ENCODE measurements at regions not wholly inside any gene's neighbourhood (a gene's known extent, or its start where the extent isn't known, plus 50 kb on each side); places are given as distances from the start of the nearest gene placed in this dataset.

- DNase-seq (ENCODE audit: low read depth in 2 of 2), result no peak
These were observed 254.1 kb downstream of the ARL4A start for GRCh38 chr7:12941512-12941911.

GRCh38 chr7:12942609-12943008 is 255.2 kb downstream of the ARL4A start:
- DNase-seq (ENCODE audit: low read depth in 2 of 2), result no peak

GRCh38 chr7:12943781-12944180 is 256.3 kb downstream of the ARL4A start:
- DNase-seq (ENCODE audit: low read depth in 2 of 2), result no peak

DNA sequence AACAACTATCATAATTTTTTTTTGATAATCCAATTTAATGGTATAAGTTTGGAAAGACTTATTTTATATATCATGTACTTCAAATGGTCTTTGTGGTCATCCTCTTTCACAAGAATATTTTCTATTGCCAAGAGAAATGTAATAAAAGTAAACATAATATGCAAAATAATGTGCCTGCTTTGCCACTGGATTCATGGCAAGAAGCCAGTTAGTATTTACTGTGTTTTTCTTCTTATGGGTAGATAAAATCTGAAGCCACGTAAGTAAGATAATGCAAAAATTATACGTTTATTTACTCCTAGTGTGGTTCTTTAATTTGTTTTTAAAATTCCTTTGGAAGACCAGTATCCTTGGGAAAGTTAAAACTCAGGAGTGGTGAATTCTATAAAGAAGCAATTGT is 258.5 kb downstream of the ARL4A start:
- no peak for DNase-seq (ENCODE audit: low read depth in 2 of 2)

- DNase-seq (ENCODE audit: low read depth in 2 of 2), result no peak
These were observed 260.0 kb downstream of the ARL4A start for GRCh38 chr7:12947465-12947864.

- no peak for DNase-seq (ENCODE audit: low read depth in 2 of 2)
These were observed 261.9 kb downstream of the ARL4A start for GRCh38 chr7:12949060-12949931.

- DNase-seq (ENCODE audit: low read depth in 2 of 2), result peak in 1 of 2 experiments; percentile 5
These were observed 264.0 kb downstream of the ARL4A start for GRCh38 chr7:12951397-12951801.

DNA sequence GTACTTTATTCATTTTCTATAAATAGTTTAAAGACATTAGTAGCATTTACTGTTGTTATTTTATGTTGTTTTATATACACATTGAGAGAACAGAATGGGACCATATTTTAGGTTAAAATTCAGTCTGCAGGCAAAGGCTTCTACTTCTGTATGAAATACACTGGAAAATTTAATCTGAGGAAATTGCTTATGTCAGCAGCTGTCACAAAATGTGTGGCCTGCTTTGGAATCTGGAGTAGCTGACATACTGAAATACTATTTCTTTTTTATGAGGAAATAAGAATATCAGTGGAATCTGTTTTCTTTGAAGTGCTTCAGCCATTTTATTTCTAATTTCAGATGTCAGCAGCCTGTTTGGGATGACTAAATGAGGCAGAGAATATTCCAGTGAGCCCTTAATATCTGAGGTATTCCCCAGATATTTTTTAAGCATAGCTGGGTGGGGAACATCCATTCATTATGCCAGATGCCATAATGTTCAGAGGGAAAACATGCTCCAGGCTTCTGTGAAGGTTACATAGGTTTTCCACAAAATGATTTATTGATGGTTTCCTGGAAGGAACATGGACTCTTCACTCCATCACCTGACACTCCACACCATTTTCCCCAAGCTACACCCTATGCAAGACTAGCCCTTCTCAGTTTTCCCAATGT is 267.1 kb downstream of the ARL4A start:
- DNase-seq (ENCODE audit: low read depth in 2 of 2), result no peak

DNA sequence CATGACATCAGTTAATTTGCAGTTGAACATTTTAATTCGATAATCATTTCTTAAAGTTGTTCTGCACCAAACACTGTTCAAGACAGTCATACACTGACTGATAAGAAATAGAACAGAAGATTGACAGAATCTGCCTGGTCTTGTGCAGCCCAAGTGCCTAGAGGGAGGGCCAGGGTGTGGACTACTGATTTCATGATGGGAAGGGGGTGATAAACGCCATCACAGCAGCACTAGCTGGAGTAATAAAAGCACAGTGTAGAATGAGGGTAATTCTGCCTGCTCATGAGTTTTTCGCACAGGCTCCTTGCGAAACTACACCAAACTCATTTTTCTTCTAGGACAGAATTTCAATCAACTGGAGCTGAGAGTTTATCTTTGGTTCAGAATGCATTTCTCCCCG is 270.1 kb downstream of the ARL4A start:
- DNase-seq (ENCODE audit: low read depth in 2 of 2), result no peak

DNA sequence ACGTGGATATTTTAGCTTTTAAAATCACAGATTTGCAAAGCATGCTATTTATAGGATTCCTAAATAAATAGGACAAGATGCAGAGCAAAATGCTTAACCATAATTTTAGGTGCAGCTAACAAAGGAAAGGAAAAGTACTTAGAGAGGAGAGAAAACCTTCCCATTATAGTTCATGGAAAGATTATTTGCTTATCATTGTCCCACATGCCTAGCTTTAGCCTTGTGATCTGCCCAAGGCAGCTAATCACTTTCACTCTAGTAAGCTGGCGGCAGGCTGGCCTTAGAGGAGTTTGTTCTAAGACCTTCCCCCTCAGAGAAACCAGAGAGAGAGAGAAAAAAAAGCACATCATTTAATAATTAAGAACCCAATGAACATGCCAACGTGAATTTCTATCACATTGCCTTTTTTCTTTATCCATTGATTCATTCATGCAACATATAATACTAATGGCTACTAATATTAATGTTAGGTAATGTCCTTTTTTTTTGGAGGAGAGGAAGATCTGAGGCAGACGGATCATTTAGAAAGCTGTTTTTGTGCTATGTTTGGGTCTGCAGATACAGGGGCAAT is 274.6 kb downstream of the ARL4A start:
- no peak for DNase-seq (ENCODE audit: low read depth in 2 of 2)

DNA sequence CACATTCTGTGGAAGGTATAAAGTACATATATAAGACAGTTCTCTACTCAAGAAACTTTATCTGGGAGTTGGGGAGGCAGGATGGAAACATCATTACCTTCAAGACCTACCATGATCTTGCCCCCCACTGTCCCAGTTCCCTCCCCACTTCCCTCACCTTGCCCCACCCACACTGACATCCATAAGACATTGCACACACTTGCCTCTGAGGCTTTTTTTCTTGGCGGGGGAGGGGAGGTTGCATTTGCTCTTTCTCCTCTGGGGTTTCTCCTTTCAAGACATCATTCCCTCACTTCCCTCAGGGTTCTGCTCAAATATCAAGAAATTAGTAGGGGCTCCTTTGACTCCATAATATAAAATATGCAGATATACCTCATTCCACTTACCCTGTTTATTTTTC is 276.0 kb downstream of the ARL4A start:
- no peak for DNase-seq (ENCODE audit: low read depth in 2 of 2)

GRCh38 chr7:12964836-12965235 is 277.4 kb downstream of the ARL4A start:
- DNase-seq (ENCODE audit: low read depth in 2 of 2), result no peak

DNA sequence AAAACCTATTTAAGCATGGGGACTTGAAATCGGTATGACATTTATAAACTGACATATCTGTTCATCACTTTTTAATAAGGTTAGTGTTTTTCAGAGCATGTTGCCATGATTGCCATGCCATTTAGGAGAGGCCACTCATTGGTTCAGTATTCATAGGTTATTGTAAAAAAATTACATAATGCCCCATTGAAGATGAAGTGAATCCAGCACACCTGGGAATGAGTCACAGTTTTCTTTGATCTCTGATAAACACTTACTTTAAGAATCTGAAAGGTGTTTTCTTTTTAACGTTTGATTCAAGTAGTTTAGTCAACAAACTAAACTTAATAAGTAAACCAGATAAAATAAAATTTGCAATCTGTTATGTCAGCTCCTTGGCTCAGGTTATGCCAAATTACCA is 278.3 kb downstream of the ARL4A start:
- DNase-seq (ENCODE audit: low read depth in 2 of 2), result no peak

GRCh38 chr7:12967322-12967721 is 279.9 kb downstream of the ARL4A start:
- no peak for DNase-seq (ENCODE audit: low read depth in 2 of 2)

GRCh38 chr7:12968836-12969422 is 281.5 kb downstream of the ARL4A start:
- DNase-seq (ENCODE audit: low read depth in 2 of 2), result no peak

- no peak for DNase-seq (ENCODE audit: low read depth in 2 of 2)
These were observed 283.2 kb downstream of the ARL4A start for GRCh38 chr7:12970626-12971025.

DNA sequence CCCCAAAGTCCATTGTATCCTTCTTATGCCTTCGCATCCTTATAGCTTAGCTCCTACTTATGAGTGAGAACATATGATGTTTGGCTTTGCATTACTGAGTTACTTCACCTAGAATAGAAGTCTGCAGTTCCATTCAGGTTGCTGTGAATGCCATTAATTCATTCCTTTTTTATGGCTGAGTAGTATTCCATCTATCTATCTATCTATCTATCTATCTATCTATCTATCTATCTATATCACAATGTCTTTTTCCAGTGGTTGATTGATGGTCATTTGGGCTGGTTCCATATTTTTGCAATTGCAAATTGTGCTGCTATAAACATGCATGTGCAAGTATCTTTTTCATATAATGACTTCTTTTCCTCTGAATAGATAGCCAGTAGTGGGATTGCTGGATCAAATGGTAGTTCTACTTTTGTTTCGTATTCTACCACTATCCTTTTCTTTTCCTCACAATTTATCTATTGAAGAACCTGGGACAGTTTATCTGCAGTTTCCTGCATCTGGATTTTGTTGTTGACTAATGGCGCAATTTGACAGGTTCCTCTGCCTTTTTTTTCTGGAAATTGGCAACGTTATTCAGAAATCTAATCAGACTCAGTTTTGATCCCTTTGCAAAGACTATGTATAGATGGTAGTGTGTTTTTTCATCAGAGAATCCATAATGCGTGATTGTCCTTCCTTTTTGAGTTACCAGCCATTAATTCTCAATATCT is 287.2 kb downstream of the ARL4A start:
- DNase-seq (ENCODE audit: low read depth in 2 of 2), result no peak

DNA sequence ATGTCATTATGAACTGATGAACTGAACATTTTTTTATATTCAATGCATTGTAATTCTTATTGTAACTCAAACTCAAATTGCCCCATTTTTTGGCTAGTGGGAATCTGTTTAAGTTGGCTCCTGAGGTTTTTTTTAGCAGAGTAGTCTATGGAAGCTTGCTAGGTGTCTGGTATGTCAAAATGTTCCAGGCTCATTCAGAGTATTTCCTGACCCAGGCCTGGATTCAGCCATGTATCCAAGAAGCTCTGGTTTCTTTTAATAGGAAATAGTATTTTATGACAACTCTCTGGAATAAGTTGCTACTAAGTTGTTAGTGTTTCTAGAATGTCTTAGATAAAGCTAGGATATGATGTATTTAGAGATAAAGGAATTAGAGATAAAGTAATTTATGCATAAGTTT is 288.0 kb downstream of the ARL4A start:
- DNase-seq (ENCODE audit: low read depth in 2 of 2), result no peak

DNA sequence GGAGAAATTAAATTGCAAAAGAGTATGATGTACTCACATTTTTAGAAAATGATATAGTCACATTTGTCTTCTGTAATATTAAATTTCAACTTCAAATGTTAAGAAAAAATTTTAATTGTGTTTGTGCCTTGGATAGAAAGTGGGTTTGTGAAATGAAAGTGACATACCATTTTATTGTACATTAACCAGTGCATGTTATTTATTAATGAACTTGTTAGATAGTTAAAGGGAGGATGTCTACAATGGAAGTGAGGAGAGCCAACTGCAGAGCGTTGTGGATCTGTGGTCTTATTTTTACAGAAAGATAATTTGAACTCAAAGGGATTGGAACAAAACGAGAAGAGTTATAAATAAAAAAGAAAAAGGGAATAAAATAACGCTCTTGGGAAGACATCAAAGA is 291.7 kb downstream of the ARL4A start:
- DNase-seq (ENCODE audit: low read depth in 2 of 2), result no peak

GRCh38 chr7:12982178-12982577 is 294.7 kb downstream of the ARL4A start:
- no peak for DNase-seq (ENCODE audit: low read depth in 2 of 2)

GRCh38 chr7:12984117-12984516 is 296.7 kb downstream of the ARL4A start:
- DNase-seq (ENCODE audit: low read depth in 2 of 2), result no peak

DNA sequence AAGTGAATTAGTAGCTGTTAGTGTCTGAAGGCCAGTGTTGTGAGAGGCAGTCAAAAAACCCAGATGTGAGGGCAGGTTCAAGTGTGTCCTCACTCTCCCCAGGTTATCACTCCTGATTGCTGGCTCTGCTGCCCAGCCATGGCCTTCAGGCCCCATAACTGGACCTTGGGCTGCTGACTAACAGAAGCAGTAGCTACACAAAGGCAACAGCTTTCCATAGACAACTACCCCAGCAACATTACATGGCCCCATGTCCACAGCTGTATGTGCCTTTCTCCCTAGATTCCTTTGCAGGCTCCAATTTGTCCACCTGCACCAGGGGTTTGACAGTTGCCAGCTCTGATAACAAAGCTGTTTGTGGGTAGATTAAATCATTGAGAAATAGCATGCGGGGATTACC is 297.8 kb downstream of the ARL4A start:
- DNase-seq (ENCODE audit: low read depth in 2 of 2), result no peak

Measured in fibroblast of skin of left biceps (primary cell).